Activated T-helper 17 cell treated with anti-CD3 and anti-CD28 coated beads, Interleukin-2, amount 50 U/mL, for 72 hours (primary cell): ENCODE measurements at regions not wholly inside any gene's neighbourhood (a gene's known extent, or its start where the extent isn't known, plus 50 kb on each side); places are given as distances from the start of the nearest gene placed in this dataset.

ENCODE experiments used
- ATAC-seq: fragments of 150-1000 bp; cut with Tn5 transposase; replicated peaks from 2 replicates; pipeline ENCODE4 v1.10.0; 2021; ENCODE audit warnings: mild to moderate bottlenecking, moderate library complexity
- H3K27ac Mint-ChIP-seq: one replicate; pipeline ENCODE4 v1.8.0; 2022; ENCODE audit warnings: mixed read lengths
- H3K27me3 Mint-ChIP-seq: one replicate; pipeline ENCODE4 v1.8.0; 2022; ENCODE audit warnings: mixed read lengths
- H3K36me3 Mint-ChIP-seq: one replicate; pipeline ENCODE4 v1.8.0; 2022; ENCODE audit warnings: low read depth, mild to moderate bottlenecking, mixed read lengths
- H3K4me1 Mint-ChIP-seq: one replicate; pipeline ENCODE4 v1.8.0; 2022; ENCODE audit warnings: mixed read lengths
- H3K4me3 Mint-ChIP-seq: one replicate; pipeline ENCODE4 v1.8.0; 2022; ENCODE audit warnings: mild to moderate bottlenecking, mixed read lengths
- H3K9me3 Mint-ChIP-seq: one replicate; pipeline ENCODE4 v1.8.0; 2022; ENCODE audit warnings: mixed read lengths

DNA sequence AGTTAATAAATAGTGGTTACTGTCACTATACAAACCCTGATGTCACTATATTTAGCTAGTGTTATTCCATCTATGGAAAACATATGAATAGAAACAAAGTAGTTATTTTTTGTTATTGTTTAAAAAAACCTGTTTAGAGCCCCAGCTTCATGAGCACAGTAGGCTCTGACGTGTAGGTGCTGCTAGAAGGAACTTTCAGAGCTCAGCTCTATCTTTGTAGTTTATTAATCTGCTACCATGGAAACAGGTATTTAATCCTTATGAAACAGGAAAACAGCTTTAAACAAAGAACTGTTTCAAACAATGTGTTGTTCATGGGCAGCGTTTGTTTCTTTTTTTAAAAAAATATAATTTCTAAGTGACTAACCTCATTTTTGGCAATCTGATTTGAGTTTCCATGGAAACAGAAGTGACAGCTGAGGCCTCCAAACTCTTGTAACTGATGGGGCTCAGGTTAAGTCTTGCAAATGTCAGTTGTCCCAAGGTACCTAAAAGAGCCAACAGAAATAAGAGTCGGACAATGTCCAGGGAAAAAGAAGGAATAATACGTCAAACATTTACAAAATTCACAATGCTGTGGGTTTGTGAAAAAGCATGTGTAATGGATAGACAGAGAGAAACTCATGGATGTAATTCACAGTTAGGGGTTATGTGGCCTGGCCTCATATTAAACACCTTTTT lies 162.0 kb upstream of the C21orf91 start:
- no peak overlapping the region for H3K27ac Mint-ChIP-seq
- H3K4me3 Mint-ChIP-seq = no peak overlapping the region
- no peaks in the 10 kb centered on the region for H3K27me3 Mint-ChIP-seq
- no peaks in the 10 kb centered on the region for H3K36me3 Mint-ChIP-seq
- H3K9me3 Mint-ChIP-seq = no peaks in the 10 kb centered on the region
- no peak for ATAC-seq
- no peaks in the 10 kb centered on the region for H3K4me1 Mint-ChIP-seq

DNA sequence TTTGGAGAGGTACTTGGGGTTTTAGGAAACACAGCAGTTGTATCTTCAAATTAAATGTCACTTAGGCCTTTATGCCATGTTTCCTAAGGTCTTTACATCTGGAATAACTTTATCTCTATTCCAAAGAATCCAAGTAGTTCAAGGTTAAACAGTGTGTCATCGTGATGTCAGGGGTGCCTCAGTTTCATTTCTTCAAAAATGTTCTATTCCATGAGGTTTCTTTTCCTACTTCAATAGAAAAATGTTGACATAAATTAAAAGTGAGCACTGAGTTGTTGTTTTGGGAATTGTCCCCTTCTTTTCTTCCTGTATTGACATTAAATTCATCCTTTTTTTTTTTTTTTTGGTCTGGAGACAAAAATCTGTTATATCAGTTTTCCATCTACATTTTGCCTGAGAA lies 160.6 kb upstream of the C21orf91 start:
- no peak overlapping the region for H3K27ac Mint-ChIP-seq
- ATAC-seq = no peak
- H3K27me3 Mint-ChIP-seq = no peaks in the 10 kb centered on the region
- H3K4me1 Mint-ChIP-seq = no peaks in the 10 kb centered on the region
- no peaks in the 10 kb centered on the region for H3K36me3 Mint-ChIP-seq
- no peak overlapping the region for H3K4me3 Mint-ChIP-seq
- H3K9me3 Mint-ChIP-seq = no peaks in the 10 kb centered on the region

DNA sequence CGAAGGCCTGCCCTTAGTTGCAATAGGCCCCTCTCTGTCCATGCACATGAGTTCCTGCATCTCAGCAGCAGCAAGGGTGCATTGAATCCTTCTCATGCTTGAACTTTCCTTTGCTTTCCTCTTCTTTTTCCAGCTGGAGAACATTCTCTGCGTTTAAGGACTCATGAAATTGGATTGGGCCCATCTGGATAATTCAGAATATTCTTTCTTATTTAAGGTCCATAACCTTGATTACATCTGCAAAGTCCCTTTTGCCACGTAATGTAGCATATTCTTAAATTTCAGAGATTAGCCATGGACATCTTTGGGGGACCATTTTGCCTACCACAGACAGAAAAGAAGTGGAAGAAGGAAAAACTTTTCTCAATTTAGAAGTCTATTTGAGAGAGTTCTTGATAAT lies 159.7 kb upstream of the C21orf91 start:
- Mint-ChIP-seq H3K4me3 (no peak overlapping the region), H3K36me3 (no peaks in the 10 kb centered on the region), H3K9me3 (no peaks in the 10 kb centered on the region), H3K4me1 (no peaks in the 10 kb centered on the region), H3K27me3 (no peaks in the 10 kb centered on the region), H3K27ac (no peak overlapping the region)
- no peak for ATAC-seq

GRCh38 chr21:17976691-17977090 lies 157.5 kb upstream of the C21orf91 start:
- ATAC-seq = no peak
- H3K9me3 Mint-ChIP-seq = peaks cover 5% of the 10 kb centered on the region
- no peaks in the 10 kb centered on the region for H3K36me3 Mint-ChIP-seq
- peaks cover 3% of the 10 kb centered on the region for H3K27me3 Mint-ChIP-seq
- H3K4me1 Mint-ChIP-seq = no peaks in the 10 kb centered on the region
- H3K27ac Mint-ChIP-seq = no peak overlapping the region
- H3K4me3 Mint-ChIP-seq = no peak overlapping the region

DNA sequence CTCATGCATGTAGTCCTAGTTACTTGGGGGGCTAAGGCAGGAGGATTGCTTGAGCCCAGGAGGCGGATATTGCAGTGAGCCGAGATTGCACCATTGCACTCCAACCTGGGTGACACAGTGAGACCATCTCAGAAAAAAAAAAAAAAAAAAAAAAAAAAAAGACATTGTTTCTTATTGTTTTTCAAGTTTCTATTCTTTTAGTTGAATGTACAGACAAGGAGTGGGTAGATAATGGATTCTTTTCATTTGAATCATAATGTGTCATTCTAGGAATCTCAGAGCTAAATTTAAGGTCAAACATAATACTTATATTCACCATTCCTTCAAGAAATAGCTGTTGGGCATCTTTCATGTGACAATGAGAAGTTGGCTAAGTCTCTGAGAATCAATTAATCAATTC lies 157.0 kb upstream of the C21orf91 start:
- no peak overlapping the region for H3K27ac Mint-ChIP-seq
- ATAC-seq = no peak
- no peaks in the 10 kb centered on the region for H3K4me1 Mint-ChIP-seq
- H3K4me3 Mint-ChIP-seq = no peak overlapping the region
- peaks cover 3% of the 10 kb centered on the region for H3K27me3 Mint-ChIP-seq
- no peaks in the 10 kb centered on the region for H3K36me3 Mint-ChIP-seq
- peaks cover 5% of the 10 kb centered on the region for H3K9me3 Mint-ChIP-seq

GRCh38 chr21:17967319-17967718 lies 148.2 kb upstream of the C21orf91 start:
- ATAC-seq = no peak
- H3K4me3 Mint-ChIP-seq = no peak overlapping the region
- no peaks in the 10 kb centered on the region for H3K4me1 Mint-ChIP-seq
- peaks cover under 1% of the 10 kb centered on the region for H3K9me3 Mint-ChIP-seq
- peaks cover under 1% of the 10 kb centered on the region for H3K27me3 Mint-ChIP-seq
- no peaks in the 10 kb centered on the region for H3K36me3 Mint-ChIP-seq
- H3K27ac Mint-ChIP-seq = no peak overlapping the region

DNA sequence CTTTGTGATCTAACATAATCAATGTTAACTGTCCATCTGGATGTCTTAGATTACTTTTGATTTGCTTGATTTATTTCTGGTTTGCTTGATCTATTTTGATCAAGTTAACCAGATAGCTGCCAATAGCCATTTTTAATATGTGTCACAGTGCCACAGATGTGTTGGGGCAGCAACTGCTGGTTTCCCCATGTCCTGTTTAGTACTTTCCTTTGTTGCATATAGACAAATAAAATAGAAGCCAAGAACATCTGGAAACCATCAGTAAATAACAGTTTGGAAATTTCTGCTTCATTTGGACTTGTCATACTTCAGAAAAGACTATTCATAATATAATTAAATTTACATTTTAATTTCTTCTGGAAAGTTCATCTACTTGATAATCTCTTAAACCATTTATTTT lies 145.6 kb upstream of the C21orf91 start:
- H3K36me3 Mint-ChIP-seq = no peaks in the 10 kb centered on the region
- no peak overlapping the region for H3K4me3 Mint-ChIP-seq
- H3K4me1 Mint-ChIP-seq = no peaks in the 10 kb centered on the region
- no peaks in the 10 kb centered on the region for H3K9me3 Mint-ChIP-seq
- no peak overlapping the region for H3K27ac Mint-ChIP-seq
- ATAC-seq = no peak
- H3K27me3 Mint-ChIP-seq = no peaks in the 10 kb centered on the region

GRCh38 chr21:17964199-17964598 lies 145.0 kb upstream of the C21orf91 start:
- Mint-ChIP-seq H3K4me3 (no peak overlapping the region), H3K9me3 (no peaks in the 10 kb centered on the region)
- no peak for ATAC-seq

DNA sequence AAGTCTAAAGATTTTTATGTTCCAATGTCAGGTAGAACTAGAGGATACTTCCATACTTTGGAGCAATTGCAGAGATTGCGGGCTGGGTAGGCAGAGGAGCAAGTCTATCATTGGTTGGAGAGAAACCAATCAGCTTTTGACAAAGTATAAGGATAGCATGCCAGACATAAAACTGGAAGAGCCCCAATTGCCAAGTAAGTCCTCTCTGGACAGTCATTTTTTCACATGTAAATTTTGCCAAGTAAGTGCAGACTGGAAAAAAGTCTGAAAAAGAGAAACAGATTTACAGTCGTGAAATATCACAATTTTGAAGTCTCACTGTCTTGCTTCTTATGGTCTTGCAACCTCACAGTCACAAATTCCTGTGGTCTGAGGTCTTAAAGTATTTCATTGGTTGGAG lies 131.4 kb upstream of the C21orf91 start:
- Mint-ChIP-seq H3K9me3 (no peaks in the 10 kb centered on the region), H3K4me3 (no peak overlapping the region), H3K27me3 (no peaks in the 10 kb centered on the region), H3K27ac (no peak overlapping the region), H3K36me3 (no peaks in the 10 kb centered on the region), H3K4me1 (no peaks in the 10 kb centered on the region)
- ATAC-seq = no peak

More at GRCh38 chr21:17964199-17964598, 145.0 kb upstream of the C21orf91 start:
- no peaks in the 10 kb centered on the region for H3K4me1 Mint-ChIP-seq
- H3K27me3 Mint-ChIP-seq = no peaks in the 10 kb centered on the region
- no peak overlapping the region for H3K27ac Mint-ChIP-seq
- H3K36me3 Mint-ChIP-seq = no peaks in the 10 kb centered on the region

GRCh38 chr21:17949421-17949820 lies 130.3 kb upstream of the C21orf91 start:
- Mint-ChIP-seq H3K4me1 (no peaks in the 10 kb centered on the region), H3K27ac (no peak overlapping the region), H3K36me3 (no peaks in the 10 kb centered on the region), H3K27me3 (no peaks in the 10 kb centered on the region), H3K4me3 (no peak overlapping the region), H3K9me3 (no peaks in the 10 kb centered on the region)
- ATAC-seq = no peak

DNA sequence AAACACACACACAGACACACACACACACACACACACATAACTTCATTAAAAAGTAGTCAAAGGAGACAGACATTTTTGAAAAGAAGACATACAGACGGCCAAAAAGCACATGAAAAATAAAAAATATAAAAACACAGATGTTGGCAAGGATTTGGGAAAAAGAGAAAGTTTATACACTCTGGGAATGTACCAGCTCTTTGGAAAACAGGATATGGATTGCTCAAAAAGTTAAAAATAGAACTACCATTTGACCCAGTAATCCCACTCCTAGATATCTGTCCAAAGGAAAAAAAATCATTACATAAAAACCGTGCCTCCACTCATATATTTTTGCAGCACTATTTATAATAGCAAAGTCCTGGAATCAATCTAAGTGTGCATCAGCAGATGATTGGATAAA lies 128.4 kb upstream of the C21orf91 start:
- Mint-ChIP-seq H3K9me3 (no peaks in the 10 kb centered on the region), H3K27me3 (no peaks in the 10 kb centered on the region), H3K27ac (no peak overlapping the region), H3K36me3 (no peaks in the 10 kb centered on the region), H3K4me1 (no peaks in the 10 kb centered on the region), H3K4me3 (no peak overlapping the region)
- no peak for ATAC-seq

DNA sequence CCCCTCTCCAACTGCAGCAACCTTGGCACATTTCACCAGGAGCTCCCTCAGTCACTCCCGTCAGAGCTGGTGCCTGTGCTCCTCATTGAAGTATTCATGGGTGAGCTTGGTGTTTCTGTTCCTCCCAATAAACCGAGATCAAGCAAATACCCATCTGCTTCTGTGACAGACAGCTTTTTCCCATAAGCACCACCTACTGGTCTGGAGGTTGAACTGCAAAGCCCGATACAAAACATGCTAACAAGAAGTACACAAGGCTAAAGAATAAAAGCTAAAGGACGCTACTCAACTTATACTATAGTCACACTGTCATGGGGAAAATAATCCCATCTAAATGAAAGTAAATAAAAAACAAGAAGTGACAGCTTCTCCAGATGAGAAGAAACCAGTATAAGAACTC lies 111.9 kb upstream of the C21orf91 start:
- Mint-ChIP-seq H3K4me1 (no peaks in the 10 kb centered on the region), H3K9me3 (no peaks in the 10 kb centered on the region), H3K27me3 (no peaks in the 10 kb centered on the region), H3K4me3 (no peak overlapping the region), H3K27ac (no peak overlapping the region), H3K36me3 (no peaks in the 10 kb centered on the region)
- no peak for ATAC-seq

- Mint-ChIP-seq H3K4me1 (no peaks in the 10 kb centered on the region), H3K27ac (no peak overlapping the region), H3K27me3 (no peaks in the 10 kb centered on the region), H3K9me3 (no peaks in the 10 kb centered on the region), H3K4me3 (no peak overlapping the region), H3K36me3 (no peaks in the 10 kb centered on the region)
- no peak for ATAC-seq
Measured at GRCh38 chr21:17930093-17930492, 110.9 kb upstream of the C21orf91 start.

- ATAC-seq = no peak
- Mint-ChIP-seq H3K9me3 (no peaks in the 10 kb centered on the region), H3K4me1 (no peaks in the 10 kb centered on the region), H3K36me3 (no peaks in the 10 kb centered on the region), H3K4me3 (no peak overlapping the region), H3K27ac (no peak overlapping the region), H3K27me3 (no peaks in the 10 kb centered on the region)
Measured at GRCh38 chr21:17929510-17929909, 110.4 kb upstream of the C21orf91 start.

DNA sequence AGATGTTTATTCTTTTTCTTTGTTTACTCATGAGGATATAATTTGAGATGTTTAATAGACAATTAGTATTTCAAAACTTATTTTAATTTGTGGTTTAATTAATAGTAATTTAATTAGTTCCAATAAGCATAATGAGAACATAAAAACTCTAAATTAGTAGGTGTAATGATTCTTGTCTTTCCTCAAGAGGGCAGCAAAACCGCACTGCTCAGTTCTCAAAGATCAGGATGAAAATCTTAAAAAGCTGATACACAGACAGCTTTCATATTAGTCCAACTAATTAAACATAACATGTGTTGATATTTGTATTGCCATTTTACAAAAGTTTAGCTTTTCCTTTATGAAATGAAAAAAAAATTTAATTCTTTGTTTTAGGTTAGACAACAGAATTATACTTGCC lies 106.7 kb upstream of the C21orf91 start:
- H3K4me1 Mint-ChIP-seq = no peaks in the 10 kb centered on the region
- H3K4me3 Mint-ChIP-seq = no peak overlapping the region
- no peaks in the 10 kb centered on the region for H3K27me3 Mint-ChIP-seq
- peaks cover under 1% of the 10 kb centered on the region for H3K9me3 Mint-ChIP-seq
- ATAC-seq = no peak
- H3K27ac Mint-ChIP-seq = no peak overlapping the region
- no peaks in the 10 kb centered on the region for H3K36me3 Mint-ChIP-seq
